Stimulated activated CD4-positive, alpha-beta T cell treated with anti-CD3 and anti-CD28 coated beads, Interleukin-4, amount 100 ng/mL, for 1 hour (primary cell): ENCODE measurements at regions not wholly inside any gene's neighbourhood (a gene's known extent, or its start where the extent isn't known, plus 50 kb on each side); places are given as distances from the start of the nearest gene placed in this dataset.
"Not testable (repeated sequence)": the region's sequence is repeated elsewhere in the genome, so short reads cannot be mapped to it uniquely, and the experiment has no call there.

Source experiments
- DNase-seq: peaks from one replicate; pipeline ENCODE4 v3.0.0-alpha.2; 2020

GRCh38 chr20:30593572-30593971 lies 663.9 kb upstream of the DEFB115 start:
- no peak for DNase-seq

GRCh38 chr20:30594112-30594511 lies 663.4 kb upstream of the DEFB115 start:
- DNase-seq = no peak

DNA sequence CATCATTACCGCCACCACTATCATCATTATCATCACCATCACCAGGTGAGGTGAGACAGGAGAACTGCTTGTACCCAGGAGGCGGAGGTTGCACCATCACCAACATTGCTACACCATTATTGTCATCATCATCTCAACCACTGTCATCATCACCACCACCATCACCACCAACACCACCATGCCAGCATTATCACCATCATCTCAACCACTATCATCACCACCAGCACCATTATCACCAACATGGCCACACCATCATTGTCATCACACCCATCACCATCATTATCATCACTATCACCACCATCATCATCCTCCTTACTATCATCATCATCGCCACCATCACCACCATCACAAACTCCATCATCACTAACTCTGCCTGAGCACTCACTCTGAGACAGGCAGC lies 661.8 kb upstream of the DEFB115 start:
- no peak for DNase-seq

DNA sequence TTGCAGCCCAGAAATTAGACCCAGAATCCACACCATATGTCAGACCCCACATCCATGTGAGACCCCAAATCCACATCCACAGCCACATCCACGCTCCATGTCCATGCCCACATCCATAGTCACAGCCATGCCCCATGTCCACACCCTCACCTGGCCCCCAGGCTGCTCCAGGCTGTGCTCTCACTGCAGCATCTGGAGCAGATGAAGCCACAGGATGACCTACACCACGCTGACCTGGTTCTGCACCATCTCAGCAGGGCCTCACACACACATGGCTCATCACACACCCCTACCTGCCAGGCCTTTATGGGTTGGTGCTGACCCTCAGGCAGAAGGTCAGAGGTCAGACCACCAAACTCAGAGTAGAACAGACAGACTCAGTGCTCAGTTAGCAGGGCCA lies 660.0 kb upstream of the DEFB115 start:
- DNase-seq = not testable (repeated sequence)

- DNase-seq = no peak
Observed at GRCh38 chr20:30598460-30599230, 658.8 kb upstream of the DEFB115 start.

DNA sequence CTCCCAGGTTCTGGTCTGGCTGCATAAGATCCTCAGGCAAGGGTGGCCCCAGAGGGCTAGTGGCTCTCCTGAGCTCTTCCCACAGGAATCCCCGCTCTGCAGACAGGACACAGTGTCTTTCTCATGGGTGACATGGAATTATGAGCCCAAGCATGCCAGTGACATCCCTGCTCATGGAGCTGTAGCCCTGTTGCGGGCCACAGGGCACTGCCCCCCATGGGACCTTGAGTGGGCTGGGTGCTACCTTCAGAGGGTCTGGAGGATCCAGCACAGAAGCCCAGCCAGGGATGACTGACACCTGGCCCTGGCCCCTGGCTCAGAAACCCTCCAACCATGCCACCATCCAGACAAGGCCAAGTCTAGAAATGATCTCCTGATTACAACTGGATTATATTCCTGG lies 657.5 kb upstream of the DEFB115 start:
- no peak for DNase-seq

- DNase-seq = no peak
Observed at GRCh38 chr20:30601974-30602373, 655.5 kb upstream of the DEFB115 start.

- DNase-seq = no peak
Observed at GRCh38 chr20:30602424-30602823, 655.0 kb upstream of the DEFB115 start.

- no peak for DNase-seq
Observed at GRCh38 chr20:30606990-30607389, 650.5 kb upstream of the DEFB115 start.

DNA sequence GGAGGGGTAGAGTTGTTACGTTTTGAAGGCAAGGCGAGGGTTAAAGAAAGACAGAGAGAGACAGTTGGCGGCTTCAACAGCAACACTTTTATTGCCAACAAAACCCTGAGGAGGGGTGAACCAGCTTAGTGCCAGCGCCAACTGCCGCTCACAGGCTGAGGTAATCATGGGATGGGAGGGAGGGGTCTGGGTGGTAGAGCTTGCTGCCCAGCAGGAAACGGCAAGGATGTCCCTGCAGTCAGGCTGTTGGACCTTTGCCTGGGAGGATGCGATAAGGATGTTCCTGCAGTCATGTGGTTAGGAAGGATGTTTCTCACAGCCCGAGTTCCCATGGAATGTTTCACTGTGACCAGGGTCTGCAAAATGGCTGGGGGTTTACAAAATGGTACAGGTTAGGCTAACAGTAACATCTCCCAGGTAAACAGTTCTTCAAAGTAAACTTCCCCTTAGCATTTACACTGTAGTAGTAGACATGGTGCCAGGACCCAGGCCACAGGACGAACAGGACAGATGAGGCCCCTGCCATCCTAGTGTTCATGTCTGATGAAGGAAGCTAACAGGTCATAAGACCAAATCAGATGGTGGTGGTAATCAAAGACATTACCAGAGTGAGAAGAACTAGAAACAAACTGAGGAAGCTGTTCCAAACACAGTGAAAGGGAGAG lies 647.3 kb upstream of the DEFB115 start:
- no peak for DNase-seq

DNA sequence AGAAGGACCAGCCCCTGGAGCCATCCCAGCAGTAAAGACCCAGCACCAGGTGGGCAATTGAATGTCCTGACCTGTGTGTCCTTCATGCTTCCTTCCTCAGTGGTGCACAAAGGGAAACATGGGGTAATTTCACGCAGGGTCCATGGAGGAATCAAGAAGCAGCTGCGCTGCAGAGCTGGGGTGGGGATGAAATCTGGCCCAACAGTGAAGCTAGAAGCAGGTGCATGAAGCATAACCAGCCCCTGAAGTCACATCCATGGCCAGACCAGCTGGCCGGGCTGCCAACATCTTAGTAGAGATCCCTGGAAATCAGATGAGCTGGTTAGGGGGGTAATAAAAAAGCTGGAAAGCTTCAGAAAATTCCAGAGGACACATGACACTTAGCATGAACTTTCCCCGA lies 646.7 kb upstream of the DEFB115 start:
- no peak for DNase-seq

DNA sequence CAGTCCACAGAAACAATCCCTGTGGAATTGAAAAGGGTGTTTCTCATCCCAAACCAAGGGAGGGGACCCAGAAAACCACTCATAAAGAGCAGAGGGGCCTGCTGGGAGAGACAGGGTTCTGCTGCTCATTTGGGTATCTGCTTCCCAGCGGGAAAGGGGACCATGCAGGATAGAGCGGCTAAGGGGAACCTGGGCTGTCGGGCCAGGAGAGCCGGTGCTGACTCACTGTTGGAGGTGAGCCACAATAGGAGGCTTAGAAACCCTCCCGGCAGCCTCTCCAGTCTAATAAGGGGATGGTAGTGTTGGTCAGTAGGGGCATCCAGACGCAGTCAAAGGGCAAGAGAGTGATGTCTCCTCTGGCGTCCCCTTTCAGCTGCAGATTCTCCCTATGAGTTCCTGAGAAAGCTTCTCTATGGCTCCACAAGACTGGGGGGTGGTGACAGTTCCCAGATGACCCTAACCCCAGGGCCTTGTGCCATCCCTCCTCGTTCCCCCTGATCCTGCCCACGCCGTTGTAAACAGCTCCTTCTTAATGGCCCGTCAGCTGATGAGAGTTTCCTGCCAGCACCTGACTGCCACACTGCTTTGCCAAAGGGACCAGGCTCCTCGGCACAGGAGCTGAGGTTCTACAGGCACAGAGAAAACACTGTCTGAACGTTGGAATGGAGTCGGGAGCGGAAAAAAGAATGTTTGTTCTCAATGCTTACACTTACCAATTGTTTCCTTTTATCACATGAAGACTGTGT lies 646.1 kb upstream of the DEFB115 start:
- no peak for DNase-seq

DNA sequence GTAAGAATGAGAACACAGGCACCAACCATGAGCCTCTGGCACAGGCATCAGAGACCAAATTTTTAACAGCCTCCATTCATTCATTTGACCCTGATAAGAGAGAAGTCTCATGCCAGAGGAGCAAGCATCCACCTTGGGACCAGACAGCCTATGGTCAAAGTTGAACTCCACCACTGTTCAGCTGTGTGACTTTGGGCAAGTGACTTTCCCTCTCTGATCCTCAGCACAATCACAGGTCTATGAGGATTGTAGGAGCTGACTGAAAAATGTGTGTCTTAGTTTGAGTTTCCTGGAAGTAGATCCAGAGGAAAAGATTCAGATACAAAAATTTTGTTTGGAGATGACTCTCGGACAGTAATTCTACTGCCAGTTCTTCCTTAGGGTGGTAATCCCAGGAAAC lies 645.1 kb upstream of the DEFB115 start:
- no peak for DNase-seq

DNA sequence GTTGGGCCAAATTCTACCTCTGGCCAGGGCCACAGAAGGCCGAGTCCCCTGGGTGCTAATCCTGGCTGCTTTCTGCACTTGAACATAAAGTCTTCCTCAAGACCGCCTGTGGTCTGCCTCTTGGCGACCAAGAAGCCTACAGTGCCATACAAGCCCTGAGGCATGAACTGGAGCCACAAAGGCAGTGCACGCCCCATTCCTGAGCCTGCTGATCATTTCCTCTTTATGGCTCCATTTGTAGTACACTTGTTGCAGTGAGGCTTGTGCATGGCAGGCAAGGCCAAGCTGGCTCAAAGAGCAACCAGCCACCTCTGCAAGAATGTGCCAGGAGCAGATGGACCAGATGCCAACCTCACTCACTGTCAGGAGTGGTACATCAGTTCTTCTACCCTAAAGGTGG lies 636.1 kb upstream of the DEFB115 start:
- not testable (repeated sequence) for DNase-seq

GRCh38 chr20:30624310-30624709 lies 633.2 kb upstream of the DEFB115 start:
- DNase-seq = not testable (repeated sequence)

DNA sequence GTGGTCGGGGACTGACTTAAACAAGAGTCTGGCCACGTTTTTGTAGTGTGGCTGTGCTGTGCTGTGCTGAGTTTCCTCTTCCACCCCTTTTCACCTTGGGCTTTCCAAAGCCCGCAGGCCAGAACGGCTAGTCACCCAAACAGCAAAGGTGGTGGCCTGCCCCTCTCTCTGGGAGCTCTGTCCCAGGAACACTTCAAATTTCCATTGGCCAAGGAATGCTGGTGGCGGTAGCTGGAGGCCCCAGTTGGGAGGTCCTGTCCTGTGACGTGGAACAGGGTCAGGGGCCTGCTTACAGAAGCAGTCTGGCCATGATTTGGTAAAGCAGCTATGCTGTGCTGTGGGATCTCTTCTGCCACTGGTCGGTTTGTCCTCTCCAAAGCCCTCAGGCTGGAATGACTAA lies 628.1 kb upstream of the DEFB115 start:
- DNase-seq = not testable (repeated sequence)

DNA sequence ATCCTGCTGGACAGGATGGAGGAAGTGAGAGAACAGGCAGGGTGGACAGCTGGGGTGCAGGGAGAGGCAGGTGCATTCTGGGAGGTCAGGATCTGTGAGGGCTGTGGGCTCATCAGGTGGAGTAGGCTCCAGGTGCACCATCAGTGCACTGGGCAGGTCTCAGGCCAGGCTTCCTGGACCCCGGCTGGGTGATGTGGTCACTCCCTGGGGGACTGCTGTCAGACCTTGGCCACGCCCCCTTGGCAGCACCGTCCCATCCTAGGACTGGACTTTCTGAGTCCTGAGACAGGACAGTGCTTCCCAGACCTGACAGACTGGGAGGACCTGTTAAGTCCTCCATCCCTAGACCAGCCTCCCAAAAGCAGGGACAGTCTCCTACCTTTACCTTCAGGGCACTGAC lies 626.7 kb upstream of the DEFB115 start:
- no peak for DNase-seq

- not testable (repeated sequence) for DNase-seq
Observed at GRCh38 chr20:30631261-30631789, 626.1 kb upstream of the DEFB115 start.

- DNase-seq = not testable (repeated sequence)
Observed at GRCh38 chr20:30632773-30633172, 624.7 kb upstream of the DEFB115 start.

- DNase-seq = not testable (repeated sequence)
Observed at GRCh38 chr20:30641522-30641921, 615.9 kb upstream of the DEFB115 start.

DNA sequence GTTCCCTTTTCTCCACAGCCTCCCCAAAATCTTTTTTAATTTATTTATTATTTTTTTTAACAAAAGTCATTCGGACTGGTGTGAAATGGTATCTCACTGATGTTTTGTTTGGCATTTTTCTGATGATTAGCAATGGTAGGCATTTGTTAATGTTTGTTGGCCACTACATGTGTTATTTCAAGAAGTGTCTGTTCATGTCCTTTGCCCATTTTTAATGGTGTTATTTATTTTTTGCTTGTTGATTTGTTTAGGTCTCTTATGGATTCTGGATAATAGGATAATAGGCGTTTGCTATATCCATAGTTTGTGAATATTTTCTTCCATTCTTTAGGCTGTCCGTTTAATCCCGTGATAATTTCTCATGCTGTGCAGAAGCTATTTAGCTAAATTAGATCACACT lies 596.5 kb upstream of the DEFB115 start:
- DNase-seq = not testable (repeated sequence)

- DNase-seq = not testable (repeated sequence)
Observed at GRCh38 chr20:30668418-30668817, 589.0 kb upstream of the DEFB115 start.

- DNase-seq = not testable (repeated sequence)
Observed at GRCh38 chr20:30669330-30670029, 588.0 kb upstream of the DEFB115 start.
